D721Med (cell line): ENCODE measurements at regions not wholly inside any gene's neighbourhood (a gene's known extent, or its start where the extent isn't known, plus 50 kb on each side); places are given as distances from the start of the nearest gene placed in this dataset.

Source experiments
- DNase-seq: peaks from one replicate; pipeline ENCODE4 v3.0.0; 2011; ENCODE audit warnings: low spot score; ENCODE audit not compliant: insufficient read length
- FAIRE-seq: peaks from 2 replicates; lab custom pipeline; 2011; peaks lifted over from hg19 to GRCh38; lab: Jason Lieb, UNC
- TF ChIP-seq, protein P1 (sequence below): IDR thresholded peaks from 2 replicates; pipeline ENCODE4 v1.5.1; 2012; ENCODE audit warnings: mild to moderate bottlenecking, control low read depth; ENCODE audit not compliant: insufficient read depth; ENCODE audit errors: missing control alignments

DNA sequence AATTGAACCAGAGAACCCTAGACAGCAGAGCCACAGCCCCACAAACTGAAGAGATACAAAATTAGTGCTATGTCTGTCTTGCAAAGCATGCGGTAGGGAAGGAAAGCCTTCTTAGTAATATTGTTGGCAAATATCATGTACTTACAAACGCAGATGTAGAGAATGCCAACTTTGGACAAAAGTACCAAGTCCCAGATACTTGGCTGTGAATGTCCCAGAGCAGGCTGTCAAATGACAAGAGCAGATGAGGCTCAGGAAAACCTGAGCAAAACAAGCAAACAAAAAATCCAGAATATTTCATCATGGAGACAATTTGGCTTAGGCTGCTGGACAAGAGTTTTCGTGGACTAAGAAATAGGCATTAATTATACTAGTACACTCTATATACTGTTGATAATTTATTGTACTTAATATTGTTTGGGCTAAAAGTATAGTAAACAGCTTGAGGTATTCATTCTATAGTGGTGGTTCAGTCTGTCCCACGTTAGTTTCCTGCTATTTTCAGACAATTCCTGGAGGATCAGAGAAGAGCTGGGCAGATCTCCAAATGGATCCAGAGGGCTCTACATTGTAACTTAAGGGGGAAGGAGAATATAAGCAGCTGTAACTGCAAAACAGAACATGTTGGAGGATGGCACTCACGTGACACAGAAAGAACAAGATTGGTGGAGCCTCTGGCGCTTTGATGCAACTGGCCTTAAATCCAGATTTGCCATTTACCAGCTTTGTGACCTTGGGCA is 329.8 kb downstream of the ATP23 start:
- TF ChIP-seq, protein P1, sequence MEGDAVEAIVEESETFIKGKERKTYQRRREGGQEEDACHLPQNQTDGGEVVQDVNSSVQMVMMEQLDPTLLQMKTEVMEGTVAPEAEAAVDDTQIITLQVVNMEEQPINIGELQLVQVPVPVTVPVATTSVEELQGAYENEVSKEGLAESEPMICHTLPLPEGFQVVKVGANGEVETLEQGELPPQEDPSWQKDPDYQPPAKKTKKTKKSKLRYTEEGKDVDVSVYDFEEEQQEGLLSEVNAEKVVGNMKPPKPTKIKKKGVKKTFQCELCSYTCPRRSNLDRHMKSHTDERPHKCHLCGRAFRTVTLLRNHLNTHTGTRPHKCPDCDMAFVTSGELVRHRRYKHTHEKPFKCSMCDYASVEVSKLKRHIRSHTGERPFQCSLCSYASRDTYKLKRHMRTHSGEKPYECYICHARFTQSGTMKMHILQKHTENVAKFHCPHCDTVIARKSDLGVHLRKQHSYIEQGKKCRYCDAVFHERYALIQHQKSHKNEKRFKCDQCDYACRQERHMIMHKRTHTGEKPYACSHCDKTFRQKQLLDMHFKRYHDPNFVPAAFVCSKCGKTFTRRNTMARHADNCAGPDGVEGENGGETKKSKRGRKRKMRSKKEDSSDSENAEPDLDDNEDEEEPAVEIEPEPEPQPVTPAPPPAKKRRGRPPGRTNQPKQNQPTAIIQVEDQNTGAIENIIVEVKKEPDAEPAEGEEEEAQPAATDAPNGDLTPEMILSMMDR: no peak
- FAIRE-seq (no peak), DNase-seq (no peak)

DNA sequence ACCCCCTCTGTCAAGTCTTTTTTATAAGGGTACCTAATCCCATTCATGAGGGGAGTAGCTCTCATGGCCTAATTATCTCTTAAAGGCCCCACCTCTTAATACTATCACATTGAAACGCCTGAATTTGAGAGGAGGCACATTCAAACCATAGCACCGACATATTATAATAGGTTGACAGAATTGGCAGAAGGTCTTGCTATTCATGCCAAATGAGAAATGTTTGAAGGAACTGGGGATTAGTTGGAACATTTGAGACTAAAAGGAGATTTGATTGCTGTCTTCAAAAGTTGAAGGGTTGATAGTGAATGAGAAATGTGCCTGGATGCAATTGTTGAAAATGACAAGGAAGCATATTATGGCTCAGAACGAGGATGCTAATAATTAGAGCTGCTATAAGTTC is 331.1 kb downstream of the ATP23 start:
- FAIRE-seq (no peak), DNase-seq (no peak)
- TF ChIP-seq, protein P1: no peak

DNA sequence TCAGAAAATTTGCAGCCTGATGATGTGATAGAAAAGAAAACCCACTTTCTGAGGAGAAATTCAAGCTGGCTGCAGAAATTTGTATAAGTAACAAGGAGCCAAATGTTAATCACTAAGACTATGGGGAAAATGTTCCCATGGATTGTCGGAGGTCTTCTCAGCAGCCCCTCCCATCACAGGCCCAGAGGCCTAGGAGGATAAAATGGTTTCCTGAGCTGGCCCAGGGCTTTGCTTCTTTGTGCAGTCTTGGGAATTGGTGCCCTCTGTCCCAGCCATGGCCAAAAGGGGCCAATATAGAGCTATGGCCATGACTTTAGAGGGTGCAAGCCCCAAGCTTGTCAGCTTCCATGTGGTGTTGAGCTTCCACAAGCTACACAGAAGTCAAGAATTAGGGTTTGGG is 335.9 kb downstream of the ATP23 start:
- TF ChIP-seq, protein P1: no peak
- FAIRE-seq (no peak), DNase-seq (no peak)

DNA sequence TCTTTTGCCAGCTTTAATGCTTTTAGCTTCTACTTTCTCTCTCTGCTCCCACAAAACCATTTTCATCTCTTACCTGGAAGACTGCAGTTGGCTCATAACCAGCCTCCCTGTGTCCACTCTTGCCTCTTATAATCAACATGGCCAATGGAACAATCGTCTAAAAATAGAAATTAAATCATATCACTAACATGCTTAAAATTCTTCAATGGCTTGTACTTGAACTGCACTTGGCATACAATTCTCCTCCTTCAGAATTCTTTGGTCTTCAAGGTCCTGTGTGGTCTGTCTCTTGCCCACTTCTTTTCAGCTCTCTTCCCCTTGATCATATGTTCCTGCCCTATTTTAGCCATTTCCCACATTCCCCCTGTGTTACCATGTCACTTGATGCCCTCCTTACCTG is 342.2 kb downstream of the ATP23 start:
- FAIRE-seq: no peak
- DNase-seq: no peak
- TF ChIP-seq, protein P1: no peak

DNA sequence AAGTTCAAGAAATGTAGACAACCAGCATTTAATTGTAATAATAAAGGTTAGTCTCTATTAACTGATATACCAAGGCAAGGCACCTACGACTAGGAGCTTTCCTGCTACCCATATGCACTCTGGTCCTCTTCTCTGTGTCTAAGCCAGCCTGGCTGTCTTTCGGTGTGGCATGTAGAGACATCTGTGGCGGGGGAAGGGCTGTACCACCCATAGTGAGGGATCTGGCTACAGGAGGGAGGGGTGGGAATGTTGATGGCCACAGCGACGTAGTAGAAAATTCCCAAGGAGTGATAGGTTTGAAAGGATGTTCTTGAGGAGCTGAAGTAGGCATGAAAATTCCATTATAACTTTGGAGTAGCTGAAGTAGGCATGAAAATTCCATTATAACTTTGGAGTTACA is 344.2 kb downstream of the ATP23 start:
- DNase-seq (no peak), FAIRE-seq (no peak)
- TF ChIP-seq, protein P1: no peak

DNA sequence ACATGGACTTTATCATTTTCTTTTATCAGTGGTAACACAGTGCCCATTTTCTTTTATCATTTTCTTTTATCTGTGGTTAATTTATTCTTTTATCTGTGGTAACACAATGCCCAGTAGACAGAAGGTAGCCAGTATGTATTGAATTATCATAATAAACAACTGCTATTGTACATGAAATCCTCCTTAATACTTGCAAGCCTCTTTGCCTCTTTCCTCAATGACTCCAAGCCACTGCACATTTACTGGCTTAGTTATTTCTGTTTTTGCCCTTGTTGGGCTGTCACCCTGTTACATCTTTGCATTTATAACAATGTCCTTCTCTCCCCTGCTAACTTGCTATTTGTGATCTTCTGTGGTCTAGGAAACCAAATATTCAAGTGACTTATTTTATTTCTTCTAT is 345.0 kb downstream of the ATP23 start:
- DNase-seq (no peak), FAIRE-seq (no peak)
- TF ChIP-seq, protein P1: no peak

DNA sequence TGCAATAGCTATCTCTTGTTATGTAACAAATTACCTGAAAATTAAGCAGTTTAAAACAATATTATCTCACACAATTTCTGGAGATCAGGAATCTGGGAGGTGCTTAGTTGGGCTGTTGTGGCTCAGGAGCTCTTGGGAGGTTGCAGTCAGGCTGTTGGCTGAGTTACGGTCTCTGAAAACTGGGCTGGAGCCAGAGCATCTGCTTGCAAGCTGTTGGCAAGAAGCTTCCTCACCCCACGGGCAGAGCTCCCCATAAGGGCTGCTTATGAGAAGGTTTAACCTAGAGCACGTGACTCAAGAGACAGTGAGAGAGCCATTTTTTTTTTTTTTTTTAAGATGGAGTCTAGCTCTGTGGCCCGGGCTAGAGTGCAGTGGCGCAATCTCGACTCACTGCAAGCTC is 346.8 kb downstream of the ATP23 start:
- no peak for FAIRE-seq
- TF ChIP-seq, protein P1: no peak
- DNase-seq: no peak
